HS-5 (cell line): ENCODE measurements at regions not wholly inside any gene's neighbourhood (a gene's known extent, or its start where the extent isn't known, plus 50 kb on each side); places are given as distances from the start of the nearest gene placed in this dataset.

Experiments
- DNase-seq: peaks from one replicate; pipeline ENCODE4 v3.0.0-alpha.2; 2012; ENCODE audit warnings: low read depth

DNA sequence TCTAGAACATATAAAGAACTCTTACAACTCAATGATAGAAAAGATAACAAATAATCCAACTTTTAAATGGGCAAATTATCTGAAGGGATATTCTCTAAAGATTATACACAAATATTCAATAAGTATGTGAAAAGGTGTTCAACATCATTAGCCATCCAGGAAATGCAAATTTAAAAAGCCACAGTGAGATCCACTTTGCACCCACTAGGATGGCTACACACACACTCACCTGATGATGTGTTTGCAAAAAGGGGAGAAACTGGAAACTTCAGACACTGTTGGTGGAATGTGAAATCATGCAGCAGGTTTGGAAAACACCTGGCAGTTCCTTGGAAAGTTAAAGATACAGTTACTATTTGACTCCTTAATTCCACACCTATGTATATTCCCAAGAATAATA, 87.2 kb upstream of the GYPC start:
- DNase-seq, result no peak

DNA sequence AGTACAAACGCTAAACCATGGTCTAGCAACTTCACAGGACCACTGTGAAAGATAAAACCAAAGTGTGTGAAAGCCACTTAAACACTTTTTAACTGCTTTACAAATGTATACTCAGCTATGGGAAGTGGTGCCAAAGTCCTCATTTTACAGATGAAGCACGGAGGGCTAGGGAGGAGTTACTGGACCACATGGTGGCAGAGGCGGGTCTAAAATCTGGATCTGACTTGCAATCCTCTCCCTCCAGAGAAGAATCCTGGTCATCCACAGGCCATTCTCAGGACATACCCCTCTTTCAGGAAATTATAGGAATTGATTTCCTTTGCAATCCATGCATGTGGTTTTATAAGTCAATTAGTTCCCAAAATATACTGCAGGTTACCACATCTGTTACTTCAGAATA, 84.6 kb upstream of the GYPC start:
- no peak for DNase-seq

GRCh38 chr2:126575631-126576030, 80.3 kb upstream of the GYPC start:
- DNase-seq, result no peak

- DNase-seq, result no peak
These were observed 76.1 kb upstream of the GYPC start for GRCh38 chr2:126579868-126580267.

DNA sequence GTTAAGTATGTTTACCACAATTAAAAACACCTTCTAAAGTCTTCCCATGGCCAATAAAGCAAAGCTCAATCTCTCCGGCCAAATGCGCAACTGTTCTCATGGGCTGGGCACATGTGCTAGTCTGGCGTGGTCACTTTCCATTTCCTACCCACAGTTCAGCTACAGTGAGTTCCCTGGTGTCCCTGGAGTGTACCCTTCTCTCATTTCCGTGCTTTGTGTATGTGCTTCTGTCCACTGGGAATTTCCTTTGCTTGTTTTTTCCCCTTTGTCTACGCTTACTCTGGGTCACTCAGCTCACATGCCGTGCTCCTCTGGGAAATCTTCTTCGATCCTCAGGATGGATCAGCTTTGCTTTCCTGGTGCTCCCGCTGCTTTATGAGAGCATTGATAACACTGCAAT, 69.6 kb upstream of the GYPC start:
- no peak for DNase-seq

DNA sequence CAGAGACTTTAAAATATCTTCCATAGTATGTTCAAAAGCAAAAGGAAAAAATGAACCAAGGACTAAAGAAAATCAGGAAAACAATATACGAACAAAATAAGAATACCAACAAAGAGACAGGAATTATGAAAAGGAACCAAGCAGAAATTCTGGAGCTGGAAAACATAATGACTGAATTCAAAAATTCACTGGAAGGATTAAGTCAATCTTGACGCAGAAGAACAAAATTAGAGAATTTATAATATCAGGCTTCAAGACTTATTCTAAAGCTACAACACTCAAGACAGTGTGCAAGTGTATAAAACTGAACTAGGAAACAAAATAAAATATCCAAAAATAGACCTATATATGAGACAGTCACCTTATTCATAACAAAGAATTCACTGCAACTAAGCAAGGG, 56.9 kb upstream of the GYPC start:
- no peak for DNase-seq

DNA sequence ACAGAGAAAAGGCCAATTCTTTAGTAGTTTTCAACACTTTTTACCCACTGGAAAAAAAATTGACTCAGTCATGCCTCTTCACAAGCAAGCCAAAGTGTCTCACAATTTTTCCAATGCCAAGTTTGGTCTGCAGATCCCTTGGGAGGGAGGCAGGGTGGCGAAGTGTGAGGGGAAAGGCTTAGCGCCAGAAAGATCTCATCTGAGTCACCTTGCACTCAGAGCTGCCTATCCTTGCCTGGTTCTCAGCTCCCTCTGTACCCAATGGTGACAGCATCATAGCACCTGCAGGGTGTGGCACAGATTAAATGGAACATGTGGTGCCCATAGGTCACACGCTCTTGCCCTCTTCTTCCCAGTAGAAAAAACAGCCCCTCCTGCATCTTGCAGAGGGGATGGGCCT, 55.2 kb upstream of the GYPC start:
- DNase-seq, result no peak

DNA sequence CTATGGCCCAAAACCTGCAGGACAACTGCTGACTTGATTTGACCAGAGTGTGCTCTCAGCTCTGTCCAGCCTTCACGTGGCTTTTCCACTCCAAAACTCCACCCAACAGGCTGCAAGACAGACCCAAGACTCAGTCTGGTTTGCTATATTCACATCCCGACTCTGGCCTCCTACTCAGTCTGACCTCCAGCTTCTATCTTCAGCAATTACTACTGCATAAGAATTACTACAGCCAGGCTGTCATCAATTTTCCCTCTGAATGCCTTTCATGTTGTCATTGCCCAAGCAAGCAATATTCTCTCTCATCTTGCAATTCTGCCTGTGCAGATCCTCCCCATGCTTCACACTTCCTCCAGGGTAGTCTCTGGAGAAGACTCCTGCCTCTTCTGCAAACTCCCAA, 53.6 kb upstream of the GYPC start:
- DNase-seq, result no peak
